HepG2 (cell line): ENCODE measurements at regions not wholly inside any gene's neighbourhood (a gene's known extent, or its start where the extent isn't known, plus 50 kb on each side); places are given as distances from the start of the nearest gene placed in this dataset.
A peak's percentile ranks its signal among the peaks of the same experiment; 100 is the strongest.

ENCODE experiments used
- ETV5 ChIP-seq: IDR thresholded peaks from 2 replicates; pipeline ENCODE4 v1.6.1; 2018; ENCODE audit warnings: missing biosample characterization, missing genetic modification reagents, inconsistent platforms, borderline replicate concordance
- HDAC2 ChIP-seq: sonication (generic); formaldehyde crosslinking; IDR thresholded peaks from 2 replicates; pipeline ENCODE4 v1.4.0; 2020; ENCODE audit warnings: missing genetic modification reagents
- NFIC ChIP-seq: IDR thresholded peaks from 2 replicates; pipeline ENCODE4 v1.6.1; 2012; ENCODE audit warnings: mild to moderate bottlenecking, low read length, inconsistent platforms
- NFYC ChIP-seq: IDR thresholded peaks from 2 replicates; pipeline ENCODE4 v1.6.1; 2016; ENCODE audit warnings: missing genetic modification reagents, missing compliant biosample characterization
- PHF21A ChIP-seq: sonication (generic); formaldehyde crosslinking; IDR thresholded peaks from 2 replicates; pipeline ENCODE4 v1.5.0; 2020; ENCODE audit warnings: mild to moderate bottlenecking, missing genetic modification reagents
- STAT6 ChIP-seq: sonication (generic); formaldehyde crosslinking; IDR thresholded peaks from 2 replicates; pipeline ENCODE4 v1.4.0; 2020; ENCODE audit warnings: missing genetic modification reagents, mild to moderate bottlenecking, borderline replicate concordance
- THAP8 ChIP-seq: sonication (generic); formaldehyde crosslinking; IDR thresholded peaks from 2 replicates; pipeline ENCODE4 v1.5.1; 2020; ENCODE audit warnings: missing genetic modification reagents, mild to moderate bottlenecking, borderline replicate concordance
- ZBTB25 ChIP-seq: IDR thresholded peaks from 2 replicates; pipeline ENCODE4 v1.6.1; 2018; ENCODE audit warnings: missing genetic modification reagents
- ZFP36L1 ChIP-seq: sonication (generic); formaldehyde crosslinking; IDR thresholded peaks from 2 replicates; pipeline ENCODE4 v1.8.0; 2022; ENCODE audit warnings: mild to moderate bottlenecking, missing genetic modification reagents, moderate library complexity
- ZNF138 ChIP-seq: sonication (generic); formaldehyde crosslinking; IDR thresholded peaks from 2 replicates; pipeline ENCODE4 v1.5.0; 2020; ENCODE audit warnings: mild to moderate bottlenecking, low read depth, missing genetic modification reagents
- ZNF567 ChIP-seq: sonication (generic); formaldehyde crosslinking; IDR thresholded peaks from 2 replicates; pipeline ENCODE4 v1.8.1; 2023; ENCODE audit warnings: mild to moderate bottlenecking, missing genetic modification reagents, borderline replicate concordance
- ZNF710 ChIP-seq: sonication (generic); formaldehyde crosslinking; IDR thresholded peaks from 2 replicates; pipeline ENCODE4 v1.5.0; 2020; ENCODE audit warnings: mild to moderate bottlenecking, missing genetic modification reagents, borderline replicate concordance
- ZNF775 ChIP-seq: sonication (generic); formaldehyde crosslinking; IDR thresholded peaks from 2 replicates; pipeline ENCODE4 v1.4.0; 2020; ENCODE audit warnings: missing genetic modification reagents, mild to moderate bottlenecking, moderate library complexity, borderline replicate concordance
- ZUFSP ChIP-seq: sonication (generic); formaldehyde crosslinking; IDR thresholded peaks from 2 replicates; pipeline ENCODE4 v1.9.0; 2021; ENCODE audit warnings: missing genetic modification reagents, mild to moderate bottlenecking, borderline replicate concordance

GRCh38 chr15:62886431-62887071 is 156.0 kb upstream of the TPM1 start (continued):
- TF ChIP-seq ZFP36L1 (CRISPR knock-in tag) (no peak), ZBTB25 (CRISPR knock-in tag) (no peak), ZNF567 (no peak), HDAC2 (peak; percentile 84; the same call in 1 of the 2 replicates), NFIC (no peak), THAP8 (no peak), ZUFSP (CRISPR knock-in tag) (no peak), ZNF710 (CRISPR knock-in tag) (no peak), PHF21A (CRISPR knock-in tag) (peak; percentile 75; the same call in 1 of the 2 replicates), ZNF138 (CRISPR knock-in tag) (no peak), STAT6 (no peak), ZNF775 (CRISPR knock-in tag) (no peak), NFYC (CRISPR knock-in tag) (no peak), ETV5 (CRISPR knock-in tag) (peak; percentile 88)
